SK-N-MC (cell line): ENCODE measurements at regions not wholly inside any gene's neighbourhood (a gene's known extent, or its start where the extent isn't known, plus 50 kb on each side); places are given as distances from the start of the nearest gene placed in this dataset.

ENCODE experiments used
- DNase-seq: peaks from one replicate; pipeline ENCODE4 v3.0.0-alpha.2; 2011; ENCODE audit warnings: low read depth, low spot score
- H3K27ac ChIP-seq: fragments of 200-600 bp; sonication (generic); 2 replicates; pipeline ENCODE4 v1.5.1; 2016; ENCODE audit warnings: mixed run types
- H3K36me3 ChIP-seq: fragments of 200-600 bp; sonication (generic); 2 replicates; pipeline ENCODE4 v1.6.1; 2017; ENCODE audit warnings: antibody characterized with exemption, low read length, mixed read lengths; ENCODE audit not compliant: insufficient read depth
- H3K4me3 ChIP-seq: fragments of 200-600 bp; sonication (generic); 2 replicates; pipeline ENCODE4 v1.5.1; 2016
- H3K9ac ChIP-seq: fragments of 200-600 bp; sonication (generic); 2 replicates; pipeline ENCODE4 v1.8.0; 2017; ENCODE audit warnings: mixed run types, mixed read lengths; ENCODE audit not compliant: insufficient read length
- H3K9me3 ChIP-seq: fragments of 200-600 bp; sonication (generic); 2 replicates; pipeline ENCODE4 v1.6.1; 2017; ENCODE audit warnings: low read depth, mild to moderate bottlenecking, antibody characterized with exemption, low read length, moderate library complexity, mixed read lengths
- EZH2 ChIP-seq: fragments of 200-600 bp; sonication (generic); IDR thresholded peaks from one replicate; pipeline ENCODE4 v1.6.1; 2017; ENCODE audit warnings: antibody characterized with exemption
- FOXP2 ChIP-seq: optimal IDR thresholded peaks from 2 replicates; pipeline ENCODE3; 2011; ENCODE audit warnings: mild to moderate bottlenecking, moderate library complexity; ENCODE audit not compliant: insufficient read depth; ENCODE audit errors: extremely low read length, control extremely low read depth
- POLR2AphosphoS5 ChIP-seq: IDR thresholded peaks from 2 replicates; pipeline ENCODE4 v1.6.1; 2012; ENCODE audit warnings: mild to moderate bottlenecking, low read depth, low read length, borderline replicate concordance

DNA sequence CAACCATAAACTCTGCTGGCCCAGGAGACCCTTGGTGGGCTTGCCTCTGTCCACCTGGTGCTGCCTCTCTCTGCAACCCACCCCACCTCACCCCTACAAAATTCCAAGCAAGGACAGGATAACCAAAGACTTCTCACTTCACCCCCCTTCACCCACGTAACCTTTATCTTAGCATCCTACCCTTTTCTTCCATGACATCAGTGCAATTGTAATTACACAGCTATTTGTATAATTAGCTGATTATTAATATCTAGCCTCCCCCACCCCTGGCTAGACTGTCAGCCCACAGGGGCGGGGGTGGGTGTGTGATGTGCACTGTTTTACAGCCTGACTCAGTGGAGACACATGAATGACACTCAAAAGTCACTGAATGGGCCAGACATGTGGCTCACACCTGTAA is 262.2 kb downstream of the MRTFB start:
- H3K27ac ChIP-seq: no peak overlapping the region
- peaks cover 2% of the 10 kb centered on the region; the same call in 1 of the 2 replicates for H3K36me3 ChIP-seq
- H3K9me3 ChIP-seq: no peaks in the 10 kb centered on the region
- no peak overlapping the region for H3K4me3 ChIP-seq
- no peak for TF ChIP-seq POLR2AphosphoS5
- no peak for TF ChIP-seq FOXP2
- no peak for TF ChIP-seq EZH2
- DNase-seq: no peak
- H3K9ac ChIP-seq: no peak overlapping the region

- DNase-seq: no peak
- no peak overlapping the region for H3K4me3 ChIP-seq
- H3K9ac ChIP-seq: no peak overlapping the region
- TF ChIP-seq EZH2 (no peak), FOXP2 (no peak), POLR2AphosphoS5 (no peak)
- H3K27ac ChIP-seq: no peak overlapping the region
- H3K36me3 ChIP-seq: peaks cover 8% of the 10 kb centered on the region; the same call in 1 of the 2 replicates
- H3K9me3 ChIP-seq: no peaks in the 10 kb centered on the region
Observed at GRCh38 chr16:14331020-14331419, 259.9 kb downstream of the MRTFB start.

- TF ChIP-seq EZH2 (no peak), POLR2AphosphoS5 (no peak), FOXP2 (no peak)
- Histone ChIP-seq H3K36me3 (peaks cover 8% of the 10 kb centered on the region; the same call in 1 of the 2 replicates), H3K9me3 (no peaks in the 10 kb centered on the region), H3K9ac (no peak overlapping the region), H3K27ac (no peak overlapping the region), H3K4me3 (no peak overlapping the region)
- no peak for DNase-seq
Observed at GRCh38 chr16:14329727-14330350, 258.7 kb downstream of the MRTFB start.

GRCh38 chr16:14325502-14326401 is 254.6 kb downstream of the MRTFB start:
- peak; percentile 94 for DNase-seq
- Histone ChIP-seq H3K9me3 (no peaks in the 10 kb centered on the region), H3K4me3 (peak overlapping the region; percentile 64), H3K27ac (peak overlapping the region; percentile 3; the same call in 1 of the 2 replicates), H3K9ac (no peak overlapping the region), H3K36me3 (peaks cover 8% of the 10 kb centered on the region; the same call in 1 of the 2 replicates)
- TF ChIP-seq EZH2: no peak
- peak; percentile 24 for TF ChIP-seq FOXP2
- peak; percentile 62; the same call in 1 of the 2 replicates for TF ChIP-seq POLR2AphosphoS5

- no peak overlapping the region for H3K9ac ChIP-seq
- H3K36me3 ChIP-seq: peaks cover 8% of the 10 kb centered on the region; the same call in 1 of the 2 replicates
- no peak overlapping the region for H3K4me3 ChIP-seq
- H3K9me3 ChIP-seq: no peaks in the 10 kb centered on the region
- no peak for TF ChIP-seq EZH2
- no peak for TF ChIP-seq POLR2AphosphoS5
- no peak for TF ChIP-seq FOXP2
- no peak overlapping the region for H3K27ac ChIP-seq
- no peak for DNase-seq
Observed at GRCh38 chr16:14324581-14324980, 253.5 kb downstream of the MRTFB start.

- H3K9ac ChIP-seq: no peak overlapping the region
- TF ChIP-seq FOXP2 (no peak), EZH2 (no peak), POLR2AphosphoS5 (no peak)
- no peaks in the 10 kb centered on the region for H3K9me3 ChIP-seq
- no peak for DNase-seq
- H3K4me3 ChIP-seq: no peak overlapping the region
- no peak overlapping the region for H3K27ac ChIP-seq
- H3K36me3 ChIP-seq: no peaks in the 10 kb centered on the region
Observed at GRCh38 chr16:14322186-14322585, 251.1 kb downstream of the MRTFB start.

GRCh38 chr16:14321542-14321941 is 250.4 kb downstream of the MRTFB start:
- H3K27ac ChIP-seq: no peak overlapping the region
- no peak overlapping the region for H3K9ac ChIP-seq

DNA sequence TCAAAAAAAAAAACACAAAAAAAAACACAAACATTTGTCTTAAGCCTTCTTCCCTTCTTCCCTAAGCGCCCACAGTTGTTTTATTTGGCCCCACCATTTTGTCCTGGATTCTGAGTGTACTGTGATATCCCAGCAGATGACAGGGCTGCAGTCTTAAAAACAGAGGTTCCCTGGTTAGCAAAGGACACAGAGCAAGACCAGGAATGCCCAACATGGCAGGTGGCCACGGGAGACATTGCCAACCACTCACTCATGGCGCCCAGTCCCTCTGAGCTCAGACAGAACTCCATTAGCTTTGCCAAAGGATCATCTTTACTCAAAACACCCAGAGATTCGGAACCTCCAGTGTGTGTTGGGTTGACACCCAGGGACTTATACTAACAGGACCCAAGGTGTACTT is 249.3 kb downstream of the MRTFB start:
- no peak overlapping the region for H3K27ac ChIP-seq
- H3K9me3 ChIP-seq: no peaks in the 10 kb centered on the region
- no peak overlapping the region for H3K4me3 ChIP-seq
- H3K36me3 ChIP-seq: no peaks in the 10 kb centered on the region
- H3K9ac ChIP-seq: no peak overlapping the region
- TF ChIP-seq FOXP2 (no peak), POLR2AphosphoS5 (no peak), EZH2 (no peak)
- no peak for DNase-seq

More at GRCh38 chr16:14321542-14321941, 250.4 kb downstream of the MRTFB start:
- TF ChIP-seq FOXP2 (no peak), POLR2AphosphoS5 (no peak), EZH2 (no peak)
- H3K4me3 ChIP-seq: no peak overlapping the region
- no peaks in the 10 kb centered on the region for H3K36me3 ChIP-seq
- no peaks in the 10 kb centered on the region for H3K9me3 ChIP-seq
- DNase-seq: no peak
